BJ (cell line): ENCODE measurements at regions not wholly inside any gene's neighbourhood (a gene's known extent, or its start where the extent isn't known, plus 50 kb on each side); places are given as distances from the start of the nearest gene placed in this dataset.

Experiments used
- CTCF ChIA-PET: fragments of 350-600 bp; formaldehyde crosslinking; extraction: SDS; loops from one replicate; lab custom pipeline; 2021; ENCODE audit warnings: antibody characterized with exemption, inconsistent platforms; lab: Yijun Ruan, JAX
- POLR2A ChIA-PET: fragments of 300-600 bp; sonication (Branson Sonifier 250); formaldehyde crosslinking; extraction: SDS; loops from one replicate; lab custom pipeline; 2021; ENCODE audit warnings: antibody characterized with exemption; lab: Charles Lee
- DNase-seq: peaks from one replicate; pipeline ENCODE4 v3.0.0-alpha.2; 2011; ENCODE audit warnings: low read depth
- H3K27me3 ChIP-seq: 2 replicates; pipeline ENCODE4 v1.6.0; 2011; ENCODE audit warnings: low read length; ENCODE audit not compliant: control insufficient read depth, insufficient read depth
- H3K36me3 ChIP-seq: 2 replicates; pipeline ENCODE4 v1.5.1; 2011; ENCODE audit warnings: low read length; ENCODE audit not compliant: control insufficient read depth, insufficient read depth
- H3K4me3 ChIP-seq: 2 replicates; pipeline ENCODE4 v1.5.1; 2011; ENCODE audit warnings: low read depth, mild to moderate bottlenecking, control low read depth, low read length
- TF ChIP-seq, protein P1 (sequence below): IDR thresholded peaks from 2 replicates; pipeline ENCODE4 v1.5.1; 2011; ENCODE audit warnings: low read depth, mild to moderate bottlenecking, control low read depth, inconsistent platforms, low read length, moderate library complexity; ENCODE audit not compliant: insufficient read depth

DNA sequence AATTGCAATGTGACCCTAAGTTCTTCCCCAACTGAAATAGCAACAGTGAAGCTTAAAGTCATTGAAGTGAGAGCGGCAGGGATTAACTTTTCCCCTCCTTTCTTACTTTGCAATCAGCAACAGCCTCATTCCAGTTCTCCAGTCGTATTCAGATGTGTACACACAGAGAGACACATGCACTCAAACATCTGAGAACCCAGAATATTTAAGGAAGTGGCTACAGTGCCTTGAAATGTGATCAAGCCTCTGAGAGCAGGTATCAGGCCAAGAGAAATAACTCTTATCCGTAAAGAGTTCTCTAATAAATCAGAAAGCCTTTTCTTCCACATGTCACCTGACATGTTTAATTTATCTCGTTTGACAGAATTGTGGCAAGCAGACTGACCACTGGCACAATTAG, 388.9 kb upstream of the NPVF start:
- DNase-seq, result no peak
- POLR2A ChIA-PET, result no interaction called here
- CTCF ChIA-PET, result no interaction called here

GRCh38 chr7:25617673-25618072, 389.4 kb upstream of the NPVF start:
- DNase-seq, result no peak
- CTCF ChIA-PET, result no interaction called here
- Histone ChIP-seq H3K27me3 (no peaks in the 10 kb centered on the region), H3K4me3 (no peak overlapping the region), H3K36me3 (no peaks in the 10 kb centered on the region)
- TF ChIP-seq, protein P1, sequence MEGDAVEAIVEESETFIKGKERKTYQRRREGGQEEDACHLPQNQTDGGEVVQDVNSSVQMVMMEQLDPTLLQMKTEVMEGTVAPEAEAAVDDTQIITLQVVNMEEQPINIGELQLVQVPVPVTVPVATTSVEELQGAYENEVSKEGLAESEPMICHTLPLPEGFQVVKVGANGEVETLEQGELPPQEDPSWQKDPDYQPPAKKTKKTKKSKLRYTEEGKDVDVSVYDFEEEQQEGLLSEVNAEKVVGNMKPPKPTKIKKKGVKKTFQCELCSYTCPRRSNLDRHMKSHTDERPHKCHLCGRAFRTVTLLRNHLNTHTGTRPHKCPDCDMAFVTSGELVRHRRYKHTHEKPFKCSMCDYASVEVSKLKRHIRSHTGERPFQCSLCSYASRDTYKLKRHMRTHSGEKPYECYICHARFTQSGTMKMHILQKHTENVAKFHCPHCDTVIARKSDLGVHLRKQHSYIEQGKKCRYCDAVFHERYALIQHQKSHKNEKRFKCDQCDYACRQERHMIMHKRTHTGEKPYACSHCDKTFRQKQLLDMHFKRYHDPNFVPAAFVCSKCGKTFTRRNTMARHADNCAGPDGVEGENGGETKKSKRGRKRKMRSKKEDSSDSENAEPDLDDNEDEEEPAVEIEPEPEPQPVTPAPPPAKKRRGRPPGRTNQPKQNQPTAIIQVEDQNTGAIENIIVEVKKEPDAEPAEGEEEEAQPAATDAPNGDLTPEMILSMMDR, result no peak
- POLR2A ChIA-PET, result no interaction called here

More for the DNA sequence above, 388.9 kb upstream of the NPVF start:
- Histone ChIP-seq H3K36me3 (no peaks in the 10 kb centered on the region), H3K4me3 (no peak overlapping the region), H3K27me3 (no peaks in the 10 kb centered on the region)
- TF ChIP-seq, protein P1, result no peak

DNA sequence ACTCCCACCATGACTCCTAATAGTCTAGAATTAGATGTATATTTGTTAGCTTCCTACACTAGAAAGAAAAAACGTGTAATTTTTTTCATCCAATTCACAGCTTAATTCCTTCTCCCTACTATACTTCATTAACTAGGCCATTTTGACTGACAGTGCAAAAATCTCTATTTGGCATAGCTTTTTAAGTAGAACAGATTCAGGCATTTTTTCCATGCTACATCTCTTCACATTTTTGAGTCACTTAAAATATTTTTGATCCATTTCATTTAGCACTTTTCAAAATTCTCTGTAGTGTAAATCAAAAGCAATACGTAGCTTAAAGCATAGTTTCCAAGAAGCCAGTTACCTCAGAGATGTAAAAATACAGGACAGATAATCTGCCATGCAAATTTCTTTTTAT, 391.1 kb upstream of the NPVF start:
- TF ChIP-seq, protein P1, result no peak
- no peaks in the 10 kb centered on the region for H3K36me3 ChIP-seq
- no peak overlapping the region for H3K4me3 ChIP-seq
- no peak for DNase-seq
- POLR2A ChIA-PET, result no interaction called here
- H3K27me3 ChIP-seq, result no peaks in the 10 kb centered on the region
- CTCF ChIA-PET, result interaction anchor here (1.4 kb wide), 1 partner anchor 9 kb away, joined by 3 read pairs; no protein-coding TSS in a partner anchor

DNA sequence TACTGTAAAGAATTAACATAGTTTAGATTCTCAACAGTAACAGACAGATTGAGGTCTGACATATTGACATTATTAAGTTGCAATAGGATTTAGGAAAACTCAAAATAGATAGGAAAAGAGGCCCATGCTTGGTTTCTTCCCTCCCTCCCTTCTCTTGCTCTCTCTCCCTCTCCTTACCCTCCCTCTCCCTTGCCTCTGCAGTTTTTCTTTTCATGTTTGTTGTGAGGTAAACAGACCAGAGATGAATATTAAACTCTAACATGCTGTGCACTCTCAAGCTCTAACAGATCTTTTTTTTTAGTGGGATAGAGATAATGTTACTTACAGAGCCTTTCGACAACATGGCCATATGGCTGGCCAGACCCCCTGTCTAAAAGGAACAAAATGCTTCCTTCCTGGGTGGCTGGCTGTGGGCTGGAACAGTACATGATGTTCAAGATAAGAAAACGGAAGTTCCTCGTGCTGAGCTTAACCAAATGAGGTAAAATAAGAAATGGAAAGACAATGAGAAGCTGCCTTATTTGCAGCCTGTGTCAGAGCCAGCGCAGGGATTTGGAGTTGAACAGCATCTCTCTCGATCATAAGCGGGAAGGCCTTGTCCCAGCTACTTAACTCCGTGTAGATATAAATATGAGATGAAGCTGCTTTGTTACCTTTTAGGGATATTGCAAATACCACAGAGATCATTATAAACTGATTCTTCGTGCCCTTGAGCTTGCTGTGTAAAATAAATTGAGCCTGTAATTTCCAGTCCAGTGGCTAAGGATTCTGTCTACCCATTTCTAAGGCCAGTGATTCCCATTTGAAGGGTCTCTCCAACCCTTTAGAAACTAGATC, 391.9 kb upstream of the NPVF start:
- DNase-seq, result no peak
- ChIA-PET CTCF (interaction anchor here (1.4 kb wide), 1 partner anchor 8 kb away, joined by 3 read pairs; no protein-coding TSS in a partner anchor), POLR2A (no interaction called here)
- TF ChIP-seq, protein P1, result no peak
- H3K36me3 ChIP-seq, result no peaks in the 10 kb centered on the region
- H3K27me3 ChIP-seq, result no peaks in the 10 kb centered on the region
- no peak overlapping the region for H3K4me3 ChIP-seq

- Histone ChIP-seq H3K27me3 (no peaks in the 10 kb centered on the region), H3K4me3 (no peak overlapping the region), H3K36me3 (no peaks in the 10 kb centered on the region)
- CTCF ChIA-PET, result interaction anchor here (1.2 kb wide), 1 partner anchor 56 kb away, joined by 3 read pairs; no protein-coding TSS in a partner anchor
- no peak for DNase-seq
- TF ChIP-seq, protein P1, result no peak
- POLR2A ChIA-PET, result no interaction called here
Observed at GRCh38 chr7:25621993-25622392, 393.7 kb upstream of the NPVF start.
